NCI-H526 (cell line): ENCODE measurements at regions not wholly inside any gene's neighbourhood (a gene's known extent, or its start where the extent isn't known, plus 50 kb on each side); places are given as distances from the start of the nearest gene placed in this dataset.
"Not testable (repeated sequence)": the region's sequence is repeated elsewhere in the genome, so short reads cannot be mapped to it uniquely, and the experiment has no call there.

Experiments
- DNase-seq, 2 experiments: peaks; one replicate each; lab custom pipeline; 2025; lab: John Stamatoyannopoulos, UW

DNA sequence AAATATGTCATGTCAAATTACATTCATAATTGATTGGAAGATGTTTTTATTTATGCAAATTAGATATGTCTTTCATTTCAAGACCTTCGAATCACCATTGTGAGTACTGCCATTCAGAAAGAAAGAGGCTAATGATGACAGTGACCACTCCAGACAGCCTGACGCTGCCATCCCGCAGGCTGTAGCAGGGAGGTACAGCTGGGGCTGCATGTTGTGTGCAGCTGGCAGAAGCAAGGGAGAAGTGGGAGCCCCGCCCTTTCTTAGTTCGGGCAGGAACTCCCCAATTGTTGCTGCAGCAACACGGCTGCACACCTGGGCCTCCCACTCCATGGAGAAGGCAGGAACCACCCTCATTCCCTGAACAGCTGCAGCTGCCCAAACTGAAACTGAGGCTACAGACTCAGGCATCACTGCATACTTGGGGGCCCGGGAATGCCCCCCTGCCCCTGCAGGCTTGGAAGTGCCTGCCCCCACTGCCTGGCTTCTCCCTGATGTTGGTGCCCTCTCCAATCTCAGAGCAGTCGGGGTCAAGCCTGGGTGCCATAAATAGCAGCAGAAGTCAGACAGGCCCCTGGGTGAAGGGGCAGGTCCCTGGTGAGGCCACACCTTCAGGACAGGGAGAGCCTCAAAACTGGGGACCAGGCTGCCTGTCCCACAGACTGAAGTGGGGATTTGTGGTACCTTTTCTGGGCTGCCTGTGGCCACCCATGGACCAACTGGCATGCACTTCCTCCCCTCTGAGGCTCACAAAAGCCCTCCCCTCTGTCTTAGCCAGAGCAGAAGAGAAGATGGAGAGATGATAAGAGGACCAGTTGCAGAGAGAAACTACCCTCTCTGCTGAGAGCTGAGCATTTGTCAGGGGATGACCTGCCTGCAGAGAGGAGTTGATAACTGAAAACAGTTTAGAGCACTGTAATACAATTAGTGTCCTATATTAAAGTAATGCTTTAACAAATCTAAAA, 964.6 kb downstream of the SI start:
- no peak for DNase-seq

- no peak for DNase-seq
Measured at GRCh38 chr3:164096352-164096751, 981.9 kb downstream of the SI start.

DNA sequence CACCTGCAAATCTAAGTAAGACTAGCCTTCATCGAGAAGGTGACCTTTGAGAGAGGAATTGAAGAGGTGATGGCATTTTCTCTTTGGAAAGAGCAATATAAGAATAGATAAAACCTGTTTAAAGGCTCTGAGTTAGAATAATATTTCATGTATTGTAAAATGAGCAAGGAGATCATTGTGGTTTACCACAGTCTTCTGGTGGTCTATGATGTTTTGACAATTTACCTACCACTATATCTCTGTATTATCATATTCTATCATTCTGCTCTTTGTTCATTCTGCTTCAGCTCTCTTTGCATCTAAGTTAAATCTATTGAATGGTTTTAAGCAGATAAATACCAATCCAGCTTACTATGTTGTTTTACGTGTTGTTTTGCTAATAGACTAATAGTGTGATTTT, 982.3 kb downstream of the SI start:
- no peak for DNase-seq

- DNase-seq: no peak
Measured at GRCh38 chr3:164095279-164095678, 983.0 kb downstream of the SI start.

- no peak for DNase-seq
Measured at GRCh38 chr3:164094546-164094945, 983.8 kb downstream of the SI start.

DNA sequence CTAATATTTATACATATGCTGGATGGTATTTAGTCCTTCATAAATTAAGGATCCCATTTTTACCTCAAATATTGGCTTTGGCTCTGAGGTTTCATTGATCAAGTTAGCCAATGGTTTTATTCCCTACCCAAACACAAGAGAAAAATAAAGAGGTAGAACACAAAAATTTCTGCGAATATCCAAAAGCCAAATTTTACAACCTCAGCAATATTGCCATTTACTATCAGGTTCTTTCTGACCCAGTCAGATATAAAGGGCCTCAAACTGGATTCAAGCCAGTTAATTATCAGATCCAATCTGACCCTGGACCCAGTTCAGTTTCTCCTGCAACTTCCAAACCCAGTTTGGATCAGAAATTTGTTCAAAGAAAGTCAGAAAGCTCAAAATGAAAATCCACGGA, 998.1 kb downstream of the SI start:
- no peak for DNase-seq

GRCh38 chr3:164064298-164064697, 1014.0 kb downstream of the SI start:
- no peak for DNase-seq

DNA sequence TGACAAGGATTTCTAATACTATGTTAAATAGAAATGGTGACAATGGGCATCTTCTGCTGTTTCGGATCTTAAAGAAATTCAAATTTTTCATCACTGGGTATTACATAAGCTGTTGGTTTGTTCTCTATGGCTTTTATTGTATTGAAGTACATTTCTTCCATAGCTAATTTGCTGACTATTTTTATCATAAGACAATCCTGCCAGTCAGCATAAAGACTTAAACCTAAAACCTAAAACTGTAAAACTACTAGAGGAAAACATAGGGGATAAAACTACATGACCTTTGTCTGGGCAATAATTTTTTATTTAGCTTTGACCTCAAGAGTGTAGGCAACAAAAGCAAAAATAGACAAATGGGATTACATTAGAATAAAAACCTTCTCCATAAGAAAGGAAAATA, 1017.4 kb downstream of the SI start:
- no peak for DNase-seq

DNA sequence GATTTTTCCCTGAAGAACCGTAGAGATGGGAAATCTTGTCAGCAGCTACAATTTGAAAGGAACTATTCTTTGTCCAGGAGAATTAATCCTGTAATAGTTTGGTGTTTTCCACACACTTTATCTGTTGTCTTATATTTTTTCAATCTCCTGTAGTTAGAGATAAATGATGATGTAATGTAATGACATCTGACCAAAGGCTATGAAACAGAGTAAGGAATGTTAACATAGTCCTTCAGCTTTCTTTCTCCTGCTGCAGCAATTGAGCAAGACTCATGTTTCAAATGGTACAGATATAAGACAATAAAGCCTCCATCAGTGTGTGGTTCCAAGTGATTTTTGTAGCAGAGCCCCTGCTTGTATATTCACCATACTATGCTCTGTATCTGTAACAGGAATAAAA, 1028.4 kb downstream of the SI start:
- no peak for DNase-seq

DNA sequence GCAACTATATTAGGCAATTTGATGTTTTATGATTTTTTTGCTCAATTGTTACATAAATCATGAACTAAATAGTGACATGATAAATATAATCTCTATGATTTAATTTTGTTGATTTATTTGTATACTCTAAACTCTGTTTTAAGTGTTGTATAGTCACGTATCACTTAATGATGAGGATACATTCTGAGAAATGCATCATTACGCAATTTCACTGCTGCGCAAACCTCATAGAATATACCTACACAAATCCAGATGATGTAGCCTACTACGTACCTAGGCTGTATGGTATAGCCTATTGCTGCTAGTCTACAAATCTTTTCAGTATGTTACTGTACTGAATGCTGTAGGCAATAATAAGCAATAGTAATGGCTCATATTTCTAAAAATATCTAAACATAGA, 1029.8 kb downstream of the SI start:
- no peak for DNase-seq

- no peak for DNase-seq
Measured at GRCh38 chr3:164040991-164041390, 1037.3 kb downstream of the SI start.

DNA sequence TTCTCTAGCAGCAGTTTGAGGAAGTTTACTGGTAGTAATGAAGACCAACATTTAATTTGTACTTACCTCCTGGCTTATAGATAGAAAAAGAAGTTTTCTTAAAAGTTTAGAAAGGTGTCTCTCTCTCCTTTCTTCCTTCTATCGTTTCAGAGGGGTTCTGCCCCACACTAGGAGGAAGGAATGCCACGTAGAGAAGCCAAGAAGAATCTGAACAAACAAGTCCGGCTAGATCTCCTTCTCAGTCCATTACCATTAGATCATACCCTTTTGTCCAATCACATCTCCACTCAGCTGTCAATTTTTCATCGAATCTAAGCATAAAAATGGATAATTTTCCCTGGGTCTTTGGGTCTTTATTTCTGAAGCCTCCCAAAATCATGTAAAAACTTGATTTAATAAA, 1048.1 kb downstream of the SI start:
- DNase-seq: no peak

- no peak for DNase-seq
Measured at GRCh38 chr3:164024786-164025185, 1053.5 kb downstream of the SI start.

DNA sequence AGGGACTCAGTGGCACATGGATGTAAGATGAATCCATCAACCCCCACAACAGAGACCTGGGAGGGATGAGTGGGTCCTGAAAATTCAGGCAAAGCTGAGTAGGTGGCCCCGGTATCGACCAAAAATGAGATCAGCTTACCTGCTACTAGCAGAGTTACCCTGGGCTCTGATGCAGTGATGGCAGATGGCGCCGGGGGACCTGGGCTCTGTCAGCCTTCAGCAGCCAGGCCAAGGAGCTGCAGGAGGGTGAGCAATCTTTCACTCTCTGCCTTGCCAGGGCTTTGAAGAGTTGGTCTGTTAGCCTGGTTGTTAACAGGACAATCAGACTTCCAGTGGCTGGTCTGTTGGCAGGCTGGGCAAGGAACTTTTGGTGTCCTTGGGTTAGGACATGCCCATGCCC, 1054.8 kb downstream of the SI start:
- no peak for DNase-seq

- no peak for DNase-seq
Measured at GRCh38 chr3:164018500-164018899, 1059.8 kb downstream of the SI start.

GRCh38 chr3:164007765-164008164, 1070.5 kb downstream of the SI start:
- no peak for DNase-seq

- no peak for DNase-seq
Measured at GRCh38 chr3:164004205-164004604, 1074.1 kb downstream of the SI start.

DNA sequence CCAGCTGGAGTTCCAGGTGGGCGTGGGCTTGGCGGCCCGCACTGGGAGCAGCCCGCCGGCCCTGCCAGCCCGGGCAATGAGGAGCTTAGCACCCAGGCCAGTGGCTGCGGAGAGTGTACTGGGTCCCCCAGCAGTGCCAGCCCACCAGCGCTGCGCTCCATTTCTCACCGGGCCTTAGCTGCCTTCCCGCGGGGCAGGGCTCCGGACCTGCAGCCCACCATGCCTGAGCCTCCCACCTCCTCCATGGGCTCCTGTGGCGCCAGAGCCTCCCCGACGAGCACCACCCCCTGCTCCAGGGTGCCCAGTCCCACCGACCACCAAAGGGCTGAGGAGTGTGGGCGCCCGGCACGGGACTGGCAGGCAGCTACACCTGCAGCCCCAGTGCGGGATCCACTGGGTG, 1075.3 kb downstream of the SI start:
- not testable (repeated sequence) for DNase-seq

- DNase-seq: no peak
Measured at GRCh38 chr3:163983940-163984339, 1094.4 kb downstream of the SI start.

DNA sequence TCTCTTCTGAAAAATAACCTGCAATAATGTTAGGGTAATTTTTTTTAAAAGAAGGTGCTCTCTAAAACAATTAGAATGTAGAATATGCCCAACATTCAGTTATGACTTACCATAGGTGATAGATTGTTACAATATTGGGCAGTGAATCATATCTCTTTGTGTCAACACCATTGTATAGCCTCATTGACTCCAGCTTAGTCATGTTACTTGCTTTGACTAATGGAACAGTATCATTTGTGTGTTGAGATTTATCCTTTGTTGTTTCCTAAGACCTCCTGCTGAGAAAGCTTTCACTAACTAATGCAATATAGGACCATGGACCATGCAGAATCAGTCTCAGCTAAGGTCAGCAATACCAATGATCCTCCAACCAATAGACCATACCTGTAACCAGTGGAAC, 1106.4 kb downstream of the SI start:
- DNase-seq: no peak

- DNase-seq: peak in 1 of 2 experiments; percentile 11
Measured at GRCh38 chr3:163957072-163957471, 1121.2 kb downstream of the SI start.

DNA sequence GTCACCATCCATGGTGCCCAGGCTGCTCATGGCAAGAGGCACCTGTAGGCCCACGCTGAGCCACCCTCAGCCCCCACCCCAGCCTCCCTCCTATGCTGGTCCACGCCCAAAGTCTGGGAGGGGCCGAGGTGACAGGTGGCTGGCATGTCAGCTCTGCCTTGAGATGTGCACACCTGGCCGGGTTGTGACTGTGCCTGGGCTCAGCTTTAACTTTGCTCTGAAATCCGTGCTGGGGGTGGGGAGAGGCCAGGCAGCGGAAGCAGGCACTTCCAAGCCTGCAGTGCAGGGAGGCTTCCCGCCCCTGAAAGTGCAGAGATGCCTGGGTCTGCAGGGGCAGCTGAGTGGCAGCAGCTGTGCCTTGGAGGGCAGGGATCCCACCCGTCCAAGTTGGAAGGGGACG, 1124.8 kb downstream of the SI start:
- DNase-seq: no peak

DNA sequence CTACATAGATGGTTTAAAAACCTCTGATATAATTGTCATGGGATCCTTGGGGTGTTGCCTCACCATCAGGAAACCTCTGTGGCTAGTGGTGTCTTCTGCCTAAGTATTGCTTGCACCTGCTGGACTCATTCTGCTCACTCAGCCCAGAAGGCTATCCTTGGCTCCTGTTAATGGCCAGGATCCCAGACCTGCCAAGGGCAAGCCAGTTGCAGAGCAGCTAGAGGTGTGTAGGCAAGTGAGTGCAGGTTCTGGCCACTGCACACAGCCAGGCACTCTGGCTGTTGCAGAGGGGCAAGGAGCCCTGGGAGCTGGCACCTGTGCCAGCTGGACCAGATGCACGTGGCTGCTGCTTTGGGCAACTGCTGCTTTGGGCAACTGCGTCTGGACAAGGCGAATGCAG, 1125.8 kb downstream of the SI start:
- no peak for DNase-seq

GRCh38 chr3:163951397-163951987, 1126.8 kb downstream of the SI start:
- peak in 1 of 2 experiments; percentile 42 for DNase-seq
